ENCODE measurements at regions not wholly inside any gene's neighbourhood (a gene's known extent, or its start where the extent isn't known, plus 50 kb on each side); places are given as distances from the start of the nearest gene placed in this dataset.

- DNase-seq (ENCODE audit: low spot score), result no peak
- Mint-ChIP-seq H3K4me3 (ENCODE audit: unreplicated experiment) (no peak overlapping the region), H3K27ac (ENCODE audit: unreplicated experiment) (no peak overlapping the region), H3K4me1 (ENCODE audit: unreplicated experiment) (peaks cover 4% of the 10 kb centered on the region), H3K36me3 (ENCODE audit: low read depth, unreplicated experiment) (no peaks in the 10 kb centered on the region), H3K27me3 (ENCODE audit: unreplicated experiment) (no peaks in the 10 kb centered on the region), H3K9me3 (ENCODE audit: unreplicated experiment) (no peaks in the 10 kb centered on the region)
- TF ChIP-seq CTCF (IDR thresholded peaks at IDR 0.05; ENCODE audit: unreplicated experiment), result no peak
Measured at GRCh38 chr4:14339715-14340114, 662.6 kb upstream of the CPEB2 start.

GRCh38 chr4:14340321-14340720, 662.0 kb upstream of the CPEB2 start:
- Mint-ChIP-seq H3K27me3 (ENCODE audit: unreplicated experiment) (no peaks in the 10 kb centered on the region), H3K4me1 (ENCODE audit: unreplicated experiment) (peaks cover 2% of the 10 kb centered on the region), H3K9me3 (ENCODE audit: unreplicated experiment) (no peaks in the 10 kb centered on the region), H3K36me3 (ENCODE audit: low read depth, unreplicated experiment) (no peaks in the 10 kb centered on the region), H3K27ac (ENCODE audit: unreplicated experiment) (no peak overlapping the region), H3K4me3 (ENCODE audit: unreplicated experiment) (no peak overlapping the region)
- no peak for TF ChIP-seq CTCF (IDR thresholded peaks at IDR 0.05; ENCODE audit: unreplicated experiment)
- DNase-seq (ENCODE audit: low spot score), result no peak

- DNase-seq (ENCODE audit: low spot score), result no peak
- Mint-ChIP-seq H3K4me1 (ENCODE audit: unreplicated experiment) (peaks cover 2% of the 10 kb centered on the region), H3K27me3 (ENCODE audit: unreplicated experiment) (no peaks in the 10 kb centered on the region), H3K9me3 (ENCODE audit: unreplicated experiment) (no peaks in the 10 kb centered on the region), H3K4me3 (ENCODE audit: unreplicated experiment) (no peak overlapping the region), H3K36me3 (ENCODE audit: low read depth, unreplicated experiment) (no peaks in the 10 kb centered on the region), H3K27ac (ENCODE audit: unreplicated experiment) (no peak overlapping the region)
- no peak for TF ChIP-seq CTCF (IDR thresholded peaks at IDR 0.05; ENCODE audit: unreplicated experiment)
Measured at GRCh38 chr4:14343961-14344360, 658.3 kb upstream of the CPEB2 start.

GRCh38 chr4:14345356-14345775, 656.9 kb upstream of the CPEB2 start:
- Mint-ChIP-seq H3K27ac (ENCODE audit: unreplicated experiment) (no peak overlapping the region), H3K4me3 (ENCODE audit: unreplicated experiment) (no peak overlapping the region), H3K36me3 (ENCODE audit: low read depth, unreplicated experiment) (no peaks in the 10 kb centered on the region), H3K9me3 (ENCODE audit: unreplicated experiment) (no peaks in the 10 kb centered on the region), H3K4me1 (ENCODE audit: unreplicated experiment) (peaks cover 2% of the 10 kb centered on the region), H3K27me3 (ENCODE audit: unreplicated experiment) (no peaks in the 10 kb centered on the region)
- no peak for TF ChIP-seq CTCF (IDR thresholded peaks at IDR 0.05; ENCODE audit: unreplicated experiment)
- no peak for DNase-seq (ENCODE audit: low spot score)

- Mint-ChIP-seq H3K36me3 (ENCODE audit: low read depth, unreplicated experiment) (no peaks in the 10 kb centered on the region), H3K27ac (ENCODE audit: unreplicated experiment) (no peak overlapping the region), H3K27me3 (ENCODE audit: unreplicated experiment) (no peaks in the 10 kb centered on the region), H3K4me1 (ENCODE audit: unreplicated experiment) (peaks cover 2% of the 10 kb centered on the region), H3K9me3 (ENCODE audit: unreplicated experiment) (no peaks in the 10 kb centered on the region), H3K4me3 (ENCODE audit: unreplicated experiment) (no peak overlapping the region)
- DNase-seq (ENCODE audit: low spot score), result no peak
- TF ChIP-seq CTCF (IDR thresholded peaks at IDR 0.05; ENCODE audit: unreplicated experiment), result no peak
Measured at GRCh38 chr4:14347526-14347925, 654.8 kb upstream of the CPEB2 start.
